ENCODE measurements at regions not wholly inside any gene's neighbourhood (a gene's known extent, or its start where the extent isn't known, plus 50 kb on each side); places are given as distances from the start of the nearest gene placed in this dataset.
"Not testable (repeated sequence)": the region's sequence is repeated elsewhere in the genome, so short reads cannot be mapped to it uniquely, and the experiment has no call there.

DNA sequence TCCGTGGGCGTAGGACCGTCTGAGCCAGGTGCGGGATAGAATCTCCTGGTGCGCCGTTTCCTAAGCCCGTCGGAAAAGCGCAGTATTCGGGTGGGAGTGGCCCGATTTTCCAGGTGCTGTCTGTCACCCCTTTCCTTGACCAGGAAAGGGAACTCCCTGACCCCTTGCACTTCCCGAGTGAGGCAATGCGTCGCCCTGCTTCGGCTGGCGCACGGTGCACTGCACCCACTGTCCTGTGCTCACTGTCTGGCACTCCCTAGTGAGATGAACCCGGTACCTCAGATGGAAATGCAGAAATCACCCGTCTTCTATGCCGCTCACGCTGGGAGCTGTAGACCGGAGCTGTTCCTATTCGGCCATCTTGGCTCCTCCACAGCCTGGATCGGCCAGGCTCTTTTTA lies 74.9 kb upstream of the LIFR start:
- TF ChIP-seq, protein P1, sequence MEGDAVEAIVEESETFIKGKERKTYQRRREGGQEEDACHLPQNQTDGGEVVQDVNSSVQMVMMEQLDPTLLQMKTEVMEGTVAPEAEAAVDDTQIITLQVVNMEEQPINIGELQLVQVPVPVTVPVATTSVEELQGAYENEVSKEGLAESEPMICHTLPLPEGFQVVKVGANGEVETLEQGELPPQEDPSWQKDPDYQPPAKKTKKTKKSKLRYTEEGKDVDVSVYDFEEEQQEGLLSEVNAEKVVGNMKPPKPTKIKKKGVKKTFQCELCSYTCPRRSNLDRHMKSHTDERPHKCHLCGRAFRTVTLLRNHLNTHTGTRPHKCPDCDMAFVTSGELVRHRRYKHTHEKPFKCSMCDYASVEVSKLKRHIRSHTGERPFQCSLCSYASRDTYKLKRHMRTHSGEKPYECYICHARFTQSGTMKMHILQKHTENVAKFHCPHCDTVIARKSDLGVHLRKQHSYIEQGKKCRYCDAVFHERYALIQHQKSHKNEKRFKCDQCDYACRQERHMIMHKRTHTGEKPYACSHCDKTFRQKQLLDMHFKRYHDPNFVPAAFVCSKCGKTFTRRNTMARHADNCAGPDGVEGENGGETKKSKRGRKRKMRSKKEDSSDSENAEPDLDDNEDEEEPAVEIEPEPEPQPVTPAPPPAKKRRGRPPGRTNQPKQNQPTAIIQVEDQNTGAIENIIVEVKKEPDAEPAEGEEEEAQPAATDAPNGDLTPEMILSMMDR (conservative IDR thresholded peaks at IDR 0.05; ENCODE audit: low read depth, low read length), result not testable (repeated sequence)
- TF ChIP-seq EZH2 (IDR thresholded peaks at IDR 0.05; ENCODE audit: borderline replicate concordance, low read depth, low read length, poor library complexity, severe bottlenecking), result not testable (repeated sequence)

All from A673 (cell line).